AG09319 (cell line): ENCODE measurements at regions not wholly inside any gene's neighbourhood (a gene's known extent, or its start where the extent isn't known, plus 50 kb on each side); places are given as distances from the start of the nearest gene placed in this dataset.
A peak's percentile ranks its signal among the peaks of the same experiment; 100 is the strongest.

ENCODE experiments used
- DNase-seq: peaks from one replicate; pipeline ENCODE4 v3.0.0-alpha.2; 2010; ENCODE audit warnings: low read depth; ENCODE audit errors: extremely low read depth
- CTCF ChIP-seq: IDR thresholded peaks from 2 replicates; pipeline ENCODE4 v1.5.1; 2011; ENCODE audit warnings: low read depth, mild to moderate bottlenecking, inconsistent platforms, low read length, moderate library complexity

DNA sequence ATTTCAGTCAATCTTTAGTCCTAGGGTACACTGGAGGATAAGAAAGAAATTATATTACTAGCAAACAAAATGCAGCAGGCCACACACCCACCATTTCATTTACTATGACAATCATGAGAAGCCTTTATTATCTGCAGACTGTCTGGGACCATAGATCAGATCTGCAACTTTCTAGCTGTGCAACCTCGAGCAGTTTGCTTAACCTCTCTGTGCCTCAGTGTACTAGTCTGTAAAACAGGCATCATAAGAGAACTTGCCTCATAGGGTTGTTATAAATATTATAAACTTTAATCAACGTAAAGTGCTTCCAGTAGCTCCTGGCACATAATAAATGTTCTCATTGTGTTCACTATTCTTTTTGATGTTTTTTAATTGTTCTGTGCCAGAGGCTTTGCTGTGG lies 128.2 kb upstream of the C1QTNF7 start:
- no peak for TF ChIP-seq CTCF
- DNase-seq = no peak

- no peak for DNase-seq
- no peak for TF ChIP-seq CTCF
These were observed 124.7 kb upstream of the C1QTNF7 start for GRCh38 chr4:15303052-15303641.

GRCh38 chr4:15314974-15315373 lies 112.9 kb upstream of the C1QTNF7 start:
- TF ChIP-seq CTCF = no peak
- no peak for DNase-seq

- TF ChIP-seq CTCF = no peak
- DNase-seq = no peak
These were observed 110.6 kb upstream of the C1QTNF7 start for GRCh38 chr4:15317246-15317645.

DNA sequence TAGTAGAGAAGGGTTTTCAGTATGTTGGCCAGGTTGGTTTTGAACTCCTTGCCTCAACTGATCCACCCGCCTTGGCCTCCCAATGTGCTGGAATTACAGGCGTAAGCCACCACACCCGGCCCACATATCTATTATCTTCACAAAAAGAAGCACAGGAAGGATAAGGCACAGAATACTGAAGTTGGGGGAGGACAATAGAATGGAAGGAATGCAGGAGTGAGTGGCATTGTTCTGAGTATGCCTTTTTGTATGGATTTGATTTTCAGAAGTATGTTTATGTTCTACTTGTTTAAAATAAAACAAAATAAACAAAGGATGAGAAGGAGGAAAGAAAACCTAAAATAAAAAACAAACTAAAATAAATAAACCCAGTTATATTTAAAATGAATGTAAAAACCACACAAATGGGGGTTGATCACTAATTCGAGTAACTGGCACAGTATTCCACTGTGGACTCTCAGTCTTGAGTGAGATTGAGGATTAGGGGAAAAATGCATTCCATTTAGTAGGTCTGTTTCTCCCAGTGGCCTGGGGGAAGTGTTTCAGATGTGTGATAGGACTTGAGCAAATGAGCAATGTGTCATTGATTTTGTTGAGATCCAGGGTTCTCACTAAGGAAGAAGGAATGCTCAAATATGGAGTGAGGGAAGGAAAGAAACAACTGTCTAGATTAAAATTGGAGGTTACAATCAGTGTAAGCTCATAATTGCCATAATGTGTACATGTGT lies 109.0 kb upstream of the C1QTNF7 start:
- peak; percentile 49 for DNase-seq
- no peak for TF ChIP-seq CTCF

DNA sequence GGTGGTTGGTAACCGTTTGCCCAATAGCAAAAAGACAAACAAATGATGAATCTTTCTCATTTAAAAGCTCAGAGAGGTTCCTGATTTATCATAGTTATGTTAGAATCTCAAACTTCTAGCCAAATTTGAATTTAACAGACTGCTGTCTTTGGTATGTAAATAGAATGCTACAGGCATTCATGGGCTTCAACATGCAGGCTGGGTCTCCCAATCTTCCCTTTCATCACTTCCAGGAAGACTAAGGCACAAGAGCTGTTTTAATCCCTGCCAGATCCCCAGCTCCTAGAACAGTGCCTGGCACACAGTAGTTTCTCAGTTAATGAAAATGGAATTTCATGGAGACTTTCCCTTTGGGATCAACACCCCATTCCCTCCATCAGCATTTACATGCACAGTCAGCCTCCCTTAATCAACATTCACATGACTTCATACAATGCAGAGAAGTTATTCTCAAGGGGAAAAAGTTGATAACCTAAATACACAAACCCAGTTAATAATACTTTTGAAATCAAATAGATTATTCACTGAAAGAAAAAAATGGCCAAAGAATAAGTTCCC lies 107.6 kb upstream of the C1QTNF7 start:
- DNase-seq = no peak
- TF ChIP-seq CTCF = no peak

DNA sequence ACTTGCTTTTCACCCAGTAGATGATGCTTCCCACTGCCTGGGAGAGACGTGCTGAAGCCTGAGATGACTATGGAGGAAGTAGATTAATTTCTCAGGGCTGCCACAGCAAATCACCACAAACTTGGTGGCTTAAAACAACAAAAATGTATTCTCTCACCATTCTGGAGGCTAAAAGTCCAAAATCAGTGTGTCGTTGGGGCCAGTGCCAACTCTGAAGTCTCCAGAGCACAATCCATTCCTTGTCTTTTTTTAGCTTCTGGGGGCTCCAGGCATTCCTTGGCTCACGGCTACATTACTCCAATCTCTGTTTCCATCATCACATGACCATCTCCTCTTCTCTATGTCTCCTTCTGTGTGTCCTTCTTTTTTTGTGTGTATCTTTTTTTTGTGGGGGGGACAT lies 105.8 kb upstream of the C1QTNF7 start:
- DNase-seq = no peak
- TF ChIP-seq CTCF = no peak
